ENCODE measurements at regions not wholly inside any gene's neighbourhood (a gene's known extent, or its start where the extent isn't known, plus 50 kb on each side); places are given as distances from the start of the nearest gene placed in this dataset.

- H3K4me3 ChIP-seq (ENCODE audit: low read length) = no peak overlapping the region
- H3K4me1 ChIP-seq (ENCODE audit: control insufficient read depth, insufficient read depth, low read length) = no peaks in the 10 kb centered on the region
- 38% methylated on average over 3 of the region's 3 CpGs for WGBS (ENCODE audit: insufficient coverage, low lambda C conversion rate)
- no peaks in the 10 kb centered on the region for H3K9me3 ChIP-seq (ENCODE audit: control insufficient read depth, low read depth, low read length)
- no peak for DNase-seq
- H3K27ac ChIP-seq (ENCODE audit: low read length) = no peak overlapping the region
- no peaks in the 10 kb centered on the region for H3K27me3 ChIP-seq (ENCODE audit: control insufficient read depth, insufficient read depth, low read length)
- no peaks in the 10 kb centered on the region for H3K36me3 ChIP-seq (ENCODE audit: control insufficient read depth, insufficient read depth, low read length)
These were observed 149.5 kb downstream of the SLITRK1 start for GRCh38 chr13:83732755-83733154.

- H3K27ac ChIP-seq (ENCODE audit: low read length) = no peak overlapping the region
- DNase-seq = no peak
- H3K9me3 ChIP-seq (ENCODE audit: control insufficient read depth, low read depth, low read length) = no peaks in the 10 kb centered on the region
- H3K36me3 ChIP-seq (ENCODE audit: control insufficient read depth, insufficient read depth, low read length) = no peaks in the 10 kb centered on the region
- no CpG with 5 or more reads among the region's 1 CpG for WGBS (ENCODE audit: insufficient coverage, low lambda C conversion rate)
- H3K4me3 ChIP-seq (ENCODE audit: low read length) = no peak overlapping the region
- H3K27me3 ChIP-seq (ENCODE audit: control insufficient read depth, insufficient read depth, low read length) = no peaks in the 10 kb centered on the region
- H3K4me1 ChIP-seq (ENCODE audit: control insufficient read depth, insufficient read depth, low read length) = no peaks in the 10 kb centered on the region
These were observed 151.2 kb downstream of the SLITRK1 start for GRCh38 chr13:83731113-83731512.

GRCh38 chr13:83730674-83731073 lies 151.6 kb downstream of the SLITRK1 start:
- Histone ChIP-seq H3K36me3 (ENCODE audit: control insufficient read depth, insufficient read depth, low read length) (no peaks in the 10 kb centered on the region), H3K27me3 (ENCODE audit: control insufficient read depth, insufficient read depth, low read length) (no peaks in the 10 kb centered on the region), H3K9me3 (ENCODE audit: control insufficient read depth, low read depth, low read length) (no peaks in the 10 kb centered on the region), H3K27ac (ENCODE audit: low read length) (no peak overlapping the region), H3K4me1 (ENCODE audit: control insufficient read depth, insufficient read depth, low read length) (no peaks in the 10 kb centered on the region), H3K4me3 (ENCODE audit: low read length) (no peak overlapping the region)
- DNase-seq = no peak
- whole genome bisulfite sequencing (ENCODE audit: insufficient coverage, low lambda C conversion rate) = 78% methylated on average over 1 of the region's 6 CpGs

- Histone ChIP-seq H3K36me3 (ENCODE audit: control insufficient read depth, insufficient read depth, low read length) (no peaks in the 10 kb centered on the region), H3K4me3 (ENCODE audit: low read length) (no peak overlapping the region), H3K9me3 (ENCODE audit: control insufficient read depth, low read depth, low read length) (no peaks in the 10 kb centered on the region), H3K27ac (ENCODE audit: low read length) (no peak overlapping the region), H3K4me1 (ENCODE audit: control insufficient read depth, insufficient read depth, low read length) (no peaks in the 10 kb centered on the region), H3K27me3 (ENCODE audit: control insufficient read depth, insufficient read depth, low read length) (no peaks in the 10 kb centered on the region)
- WGBS (ENCODE audit: insufficient coverage, low lambda C conversion rate) = no CpG with 5 or more reads among the region's 2 CpGs
- no peak for DNase-seq
These were observed 159.8 kb downstream of the SLITRK1 start for GRCh38 chr13:83722443-83722842.

GRCh38 chr13:83716121-83716520 lies 166.2 kb downstream of the SLITRK1 start:
- WGBS (ENCODE audit: insufficient coverage, low lambda C conversion rate) = no CpG with 5 or more reads among the region's 6 CpGs
- H3K9me3 ChIP-seq (ENCODE audit: control insufficient read depth, low read depth, low read length) = no peaks in the 10 kb centered on the region

GRCh38 chr13:83714236-83714635 lies 168.0 kb downstream of the SLITRK1 start:
- Histone ChIP-seq H3K4me3 (ENCODE audit: low read length) (no peak overlapping the region), H3K4me1 (ENCODE audit: control insufficient read depth, insufficient read depth, low read length) (no peaks in the 10 kb centered on the region), H3K9me3 (ENCODE audit: control insufficient read depth, low read depth, low read length) (no peaks in the 10 kb centered on the region), H3K27ac (ENCODE audit: low read length) (no peak overlapping the region), H3K36me3 (ENCODE audit: control insufficient read depth, insufficient read depth, low read length) (no peaks in the 10 kb centered on the region), H3K27me3 (ENCODE audit: control insufficient read depth, insufficient read depth, low read length) (no peaks in the 10 kb centered on the region)
- no peak for DNase-seq
- 100% methylated on average over 1 of the region's 1 CpG for WGBS (ENCODE audit: insufficient coverage, low lambda C conversion rate)

More at GRCh38 chr13:83716121-83716520, 166.2 kb downstream of the SLITRK1 start:
- Histone ChIP-seq H3K27ac (ENCODE audit: low read length) (no peak overlapping the region), H3K27me3 (ENCODE audit: control insufficient read depth, insufficient read depth, low read length) (no peaks in the 10 kb centered on the region), H3K36me3 (ENCODE audit: control insufficient read depth, insufficient read depth, low read length) (no peaks in the 10 kb centered on the region), H3K4me3 (ENCODE audit: low read length) (no peak overlapping the region), H3K4me1 (ENCODE audit: control insufficient read depth, insufficient read depth, low read length) (no peaks in the 10 kb centered on the region)
- no peak for DNase-seq

- no peak overlapping the region for H3K27ac ChIP-seq (ENCODE audit: low read length)
- H3K4me3 ChIP-seq (ENCODE audit: low read length) = no peak overlapping the region
- no peaks in the 10 kb centered on the region for H3K36me3 ChIP-seq (ENCODE audit: control insufficient read depth, insufficient read depth, low read length)
- H3K27me3 ChIP-seq (ENCODE audit: control insufficient read depth, insufficient read depth, low read length) = no peaks in the 10 kb centered on the region
- H3K4me1 ChIP-seq (ENCODE audit: control insufficient read depth, insufficient read depth, low read length) = no peaks in the 10 kb centered on the region
- H3K9me3 ChIP-seq (ENCODE audit: control insufficient read depth, low read depth, low read length) = no peaks in the 10 kb centered on the region
- no peak for DNase-seq
These were observed 172.2 kb downstream of the SLITRK1 start for GRCh38 chr13:83710133-83710515.

- Histone ChIP-seq H3K27ac (ENCODE audit: low read length) (no peak overlapping the region), H3K4me3 (ENCODE audit: low read length) (no peak overlapping the region), H3K36me3 (ENCODE audit: control insufficient read depth, insufficient read depth, low read length) (no peaks in the 10 kb centered on the region), H3K9me3 (ENCODE audit: control insufficient read depth, low read depth, low read length) (no peaks in the 10 kb centered on the region), H3K4me1 (ENCODE audit: control insufficient read depth, insufficient read depth, low read length) (no peaks in the 10 kb centered on the region), H3K27me3 (ENCODE audit: control insufficient read depth, insufficient read depth, low read length) (no peaks in the 10 kb centered on the region)
- no CpG with 5 or more reads among the region's 1 CpG for WGBS (ENCODE audit: insufficient coverage, low lambda C conversion rate)
- no peak for DNase-seq
These were observed 172.7 kb downstream of the SLITRK1 start for GRCh38 chr13:83709426-83710132.

GRCh38 chr13:83702021-83702420 lies 180.3 kb downstream of the SLITRK1 start:
- H3K27me3 ChIP-seq (ENCODE audit: control insufficient read depth, insufficient read depth, low read length) = no peaks in the 10 kb centered on the region
- H3K4me1 ChIP-seq (ENCODE audit: control insufficient read depth, insufficient read depth, low read length) = no peaks in the 10 kb centered on the region
- H3K9me3 ChIP-seq (ENCODE audit: control insufficient read depth, low read depth, low read length) = no peaks in the 10 kb centered on the region
- DNase-seq = no peak
- H3K27ac ChIP-seq (ENCODE audit: low read length) = no peak overlapping the region
- WGBS (ENCODE audit: insufficient coverage, low lambda C conversion rate) = 83% methylated on average over 1 of the region's 1 CpG
- no peak overlapping the region for H3K4me3 ChIP-seq (ENCODE audit: low read length)
- no peaks in the 10 kb centered on the region for H3K36me3 ChIP-seq (ENCODE audit: control insufficient read depth, insufficient read depth, low read length)

- 80% methylated on average over 1 of the region's 2 CpGs for WGBS (ENCODE audit: insufficient coverage, low lambda C conversion rate)
- no peaks in the 10 kb centered on the region for H3K4me1 ChIP-seq (ENCODE audit: control insufficient read depth, insufficient read depth, low read length)
- H3K27me3 ChIP-seq (ENCODE audit: control insufficient read depth, insufficient read depth, low read length) = no peaks in the 10 kb centered on the region
- no peak overlapping the region for H3K4me3 ChIP-seq (ENCODE audit: low read length)
- no peak for DNase-seq
- H3K9me3 ChIP-seq (ENCODE audit: control insufficient read depth, low read depth, low read length) = no peaks in the 10 kb centered on the region
- no peak overlapping the region for H3K27ac ChIP-seq (ENCODE audit: low read length)
- H3K36me3 ChIP-seq (ENCODE audit: control insufficient read depth, insufficient read depth, low read length) = no peaks in the 10 kb centered on the region
These were observed 189.5 kb downstream of the SLITRK1 start for GRCh38 chr13:83692800-83693199.

GRCh38 chr13:83691966-83692365 lies 190.3 kb downstream of the SLITRK1 start:
- no peak overlapping the region for H3K4me3 ChIP-seq (ENCODE audit: low read length)
- WGBS (ENCODE audit: insufficient coverage, low lambda C conversion rate) = 84% methylated on average over 1 of the region's 1 CpG
- no peaks in the 10 kb centered on the region for H3K9me3 ChIP-seq (ENCODE audit: control insufficient read depth, low read depth, low read length)
- no peaks in the 10 kb centered on the region for H3K27me3 ChIP-seq (ENCODE audit: control insufficient read depth, insufficient read depth, low read length)
- no peaks in the 10 kb centered on the region for H3K4me1 ChIP-seq (ENCODE audit: control insufficient read depth, insufficient read depth, low read length)
- H3K27ac ChIP-seq (ENCODE audit: low read length) = no peak overlapping the region
- no peaks in the 10 kb centered on the region for H3K36me3 ChIP-seq (ENCODE audit: control insufficient read depth, insufficient read depth, low read length)
- no peak for DNase-seq
